Fibroblast of the aortic adventitia (primary cell): ENCODE measurements at regions not wholly inside any gene's neighbourhood (a gene's known extent, or its start where the extent isn't known, plus 50 kb on each side); places are given as distances from the start of the nearest gene placed in this dataset.
"Not testable (repeated sequence)": the region's sequence is repeated elsewhere in the genome, so short reads cannot be mapped to it uniquely, and the experiment has no call there.

Experiments
- DNase-seq: peaks from one replicate; pipeline ENCODE4 v3.0.0-alpha.2; 2010; ENCODE audit warnings: low read depth
- H3K4me3 ChIP-seq: 2 replicates; pipeline ENCODE4 v1.5.1; 2011; ENCODE audit warnings: low read depth, mild to moderate bottlenecking, control low read depth, low read length, moderate library complexity
- TF ChIP-seq, protein P1 (sequence below): IDR thresholded peaks from 2 replicates; pipeline ENCODE4 v1.5.1; 2011; ENCODE audit warnings: mild to moderate bottlenecking, low read length, control low read depth, inconsistent platforms; ENCODE audit not compliant: insufficient read depth

DNA sequence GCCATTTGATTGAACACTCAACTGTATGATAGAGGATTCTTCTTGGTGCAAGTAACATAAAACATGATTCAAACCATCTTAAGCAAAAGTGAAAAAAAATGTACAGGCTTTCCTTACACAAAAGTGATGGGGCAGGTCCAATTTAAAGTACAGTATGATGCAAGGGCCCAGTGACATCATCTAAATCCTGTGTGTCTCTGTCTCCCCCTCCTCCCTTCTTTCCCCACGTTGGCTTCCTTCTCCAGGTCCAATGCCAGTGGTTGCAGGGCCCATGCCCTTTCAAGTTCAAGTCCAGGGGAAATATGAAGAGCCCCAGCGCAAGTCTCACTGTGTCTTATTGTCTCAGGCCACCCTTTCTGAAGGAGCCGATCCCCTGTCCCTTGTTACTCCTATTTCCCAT, 332.3 kb downstream of the SHQ1 start:
- peak; percentile 9 for DNase-seq
- no peak overlapping the region for H3K4me3 ChIP-seq
- TF ChIP-seq, protein P1, sequence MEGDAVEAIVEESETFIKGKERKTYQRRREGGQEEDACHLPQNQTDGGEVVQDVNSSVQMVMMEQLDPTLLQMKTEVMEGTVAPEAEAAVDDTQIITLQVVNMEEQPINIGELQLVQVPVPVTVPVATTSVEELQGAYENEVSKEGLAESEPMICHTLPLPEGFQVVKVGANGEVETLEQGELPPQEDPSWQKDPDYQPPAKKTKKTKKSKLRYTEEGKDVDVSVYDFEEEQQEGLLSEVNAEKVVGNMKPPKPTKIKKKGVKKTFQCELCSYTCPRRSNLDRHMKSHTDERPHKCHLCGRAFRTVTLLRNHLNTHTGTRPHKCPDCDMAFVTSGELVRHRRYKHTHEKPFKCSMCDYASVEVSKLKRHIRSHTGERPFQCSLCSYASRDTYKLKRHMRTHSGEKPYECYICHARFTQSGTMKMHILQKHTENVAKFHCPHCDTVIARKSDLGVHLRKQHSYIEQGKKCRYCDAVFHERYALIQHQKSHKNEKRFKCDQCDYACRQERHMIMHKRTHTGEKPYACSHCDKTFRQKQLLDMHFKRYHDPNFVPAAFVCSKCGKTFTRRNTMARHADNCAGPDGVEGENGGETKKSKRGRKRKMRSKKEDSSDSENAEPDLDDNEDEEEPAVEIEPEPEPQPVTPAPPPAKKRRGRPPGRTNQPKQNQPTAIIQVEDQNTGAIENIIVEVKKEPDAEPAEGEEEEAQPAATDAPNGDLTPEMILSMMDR, result no peak

DNA sequence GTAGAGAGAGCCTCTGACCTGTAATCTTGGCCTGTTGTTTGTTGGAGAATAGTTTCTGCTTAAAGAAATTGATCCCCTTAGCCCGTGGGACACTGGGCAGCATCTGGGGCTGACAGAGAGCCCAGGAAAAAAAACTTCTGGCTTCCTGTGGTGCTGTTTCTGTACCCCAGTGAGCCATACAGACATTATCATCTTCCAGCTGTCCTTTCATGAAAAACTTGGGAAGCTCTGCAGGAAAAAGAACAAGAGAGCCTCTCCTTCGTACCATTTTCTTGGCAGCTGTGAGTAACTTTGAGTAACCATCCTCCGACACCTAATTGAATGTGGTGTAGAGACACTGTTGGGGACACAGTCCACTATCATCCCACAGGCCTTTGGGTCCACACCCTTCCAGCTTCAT, 333.0 kb downstream of the SHQ1 start:
- DNase-seq, result no peak
- TF ChIP-seq, protein P1, result no peak
- H3K4me3 ChIP-seq, result no peak overlapping the region

DNA sequence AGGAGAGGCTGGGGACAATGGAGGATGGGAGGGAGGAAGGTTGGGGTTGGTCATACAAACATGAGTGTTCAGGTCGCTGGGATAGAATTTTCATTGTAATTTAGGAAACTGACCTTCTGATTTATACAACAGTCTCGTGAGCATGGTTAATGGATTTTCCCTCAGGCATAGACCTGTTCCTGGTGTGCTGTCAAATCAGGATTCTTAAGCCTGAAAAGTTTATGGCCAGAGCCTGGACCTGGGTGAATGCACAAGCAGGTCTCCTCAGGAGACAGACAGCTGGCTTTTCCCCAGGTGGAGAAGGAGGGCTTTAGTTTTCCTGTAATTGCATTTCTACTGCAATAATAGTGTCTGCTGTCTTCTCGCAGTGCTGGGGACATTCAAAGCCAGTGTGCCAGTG, 338.0 kb downstream of the SHQ1 start:
- DNase-seq, result no peak
- TF ChIP-seq, protein P1, result no peak
- H3K4me3 ChIP-seq, result no peak overlapping the region

DNA sequence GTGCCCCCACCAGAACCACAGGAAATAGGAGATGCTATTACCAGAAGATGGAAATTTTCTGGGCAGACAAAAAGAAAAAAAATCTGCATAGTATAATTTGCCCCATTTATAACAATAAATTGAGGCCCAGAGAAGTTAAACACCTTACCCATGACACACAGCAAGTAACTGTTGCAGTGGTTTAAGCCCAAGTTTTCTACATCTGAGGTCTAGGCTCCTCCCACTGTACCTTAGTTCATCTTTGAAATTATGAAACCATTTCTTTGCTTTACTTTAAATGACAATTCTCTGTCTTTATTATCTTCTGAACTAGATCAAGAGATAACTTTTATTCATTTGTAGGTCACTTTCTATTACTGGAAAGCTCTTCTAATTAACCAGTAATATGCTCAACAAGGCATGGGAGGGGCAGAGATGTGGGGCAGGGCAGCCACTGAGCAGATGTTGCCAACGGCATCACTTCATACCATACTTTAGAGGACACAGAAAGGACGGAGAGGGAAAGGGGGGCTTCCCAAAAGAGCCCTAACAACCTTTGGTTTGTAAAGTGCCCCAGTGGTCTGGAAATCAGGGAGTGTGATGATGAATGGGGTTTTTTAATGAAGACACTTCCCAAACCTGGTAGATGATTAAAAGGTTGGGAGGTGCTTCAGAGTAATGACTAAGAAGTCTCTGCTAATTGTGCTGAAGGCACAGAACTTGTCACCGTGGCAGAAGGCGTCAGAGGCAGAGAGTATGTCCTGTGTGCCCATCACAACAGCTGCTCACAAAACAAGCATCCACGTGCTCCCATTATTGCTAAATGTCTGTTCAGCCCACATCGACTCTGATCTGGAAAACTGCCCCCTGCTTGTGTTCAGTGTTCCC, 342.5 kb downstream of the SHQ1 start:
- DNase-seq, result no peak
- TF ChIP-seq, protein P1, result no peak
- no peak overlapping the region for H3K4me3 ChIP-seq

DNA sequence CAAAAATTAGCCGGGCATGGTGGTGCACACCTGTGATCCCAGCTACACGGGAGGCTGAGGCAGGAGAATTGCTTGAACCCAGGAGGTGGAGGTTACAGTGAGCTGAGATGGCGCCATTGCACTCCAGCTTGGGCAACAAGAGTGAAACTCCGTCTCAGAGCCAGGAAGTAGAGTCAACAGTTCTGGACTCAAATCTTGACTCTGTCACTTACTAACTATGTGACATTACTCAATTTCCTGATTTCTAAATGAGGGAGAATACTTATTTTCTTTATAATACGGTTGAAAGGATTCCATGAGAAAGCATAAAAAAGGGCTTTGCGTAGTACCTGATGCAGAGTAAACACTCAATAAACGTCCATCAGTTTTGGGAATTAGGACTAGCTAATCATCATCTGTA, 350.7 kb downstream of the SHQ1 start:
- H3K4me3 ChIP-seq, DNase-seq: not testable (repeated sequence)

DNA sequence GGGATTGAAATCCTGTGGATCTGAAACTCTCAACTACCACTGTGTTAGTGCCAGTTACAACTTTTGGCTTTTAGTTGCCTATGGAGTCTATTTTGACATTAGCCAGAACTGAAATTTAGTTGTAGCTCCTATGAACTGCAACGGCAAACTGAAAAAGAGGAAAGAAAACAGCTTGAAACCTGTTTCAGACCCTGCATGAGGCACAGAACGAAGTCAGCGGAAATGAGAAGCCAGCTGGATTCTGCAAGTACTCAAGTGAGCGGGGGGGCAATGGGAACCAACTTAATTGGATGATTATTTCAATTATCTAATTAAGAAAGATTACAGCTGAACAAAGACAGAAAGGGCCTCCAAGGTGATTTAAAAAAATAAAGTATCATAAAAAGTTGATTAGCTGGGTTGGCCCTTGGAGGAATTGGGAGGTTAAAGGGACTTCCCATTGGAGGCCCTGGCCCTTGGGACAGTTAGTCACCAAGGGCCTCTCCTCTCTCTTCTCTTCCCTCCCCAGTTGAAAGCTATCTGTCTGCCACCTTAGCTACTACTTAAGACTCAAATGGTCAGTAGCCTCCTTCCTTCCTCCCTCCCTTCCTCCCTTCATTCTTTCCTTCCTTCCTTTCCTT, 352.1 kb downstream of the SHQ1 start:
- TF ChIP-seq, protein P1, result no peak
- H3K4me3 ChIP-seq, result no peak overlapping the region
- no peak for DNase-seq

DNA sequence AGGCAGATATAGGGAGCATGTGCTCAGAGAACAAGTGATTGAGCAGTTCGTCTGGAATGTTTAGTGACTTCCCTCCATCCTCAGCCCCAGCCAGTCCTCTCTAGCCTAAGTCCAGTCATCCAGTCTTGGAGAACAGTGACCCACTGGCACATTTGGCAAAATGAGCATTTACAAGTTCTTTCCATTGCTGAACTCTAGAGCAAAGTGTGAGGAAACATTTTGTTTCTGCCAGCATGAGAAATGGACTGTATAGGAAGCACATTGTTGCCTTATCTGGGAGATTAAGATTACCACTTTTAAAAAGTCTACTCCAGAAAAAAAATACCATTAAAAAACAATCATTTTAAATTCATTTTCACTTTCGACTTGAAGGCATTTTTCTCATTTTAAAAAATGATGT, 353.6 kb downstream of the SHQ1 start:
- H3K4me3 ChIP-seq, result no peak overlapping the region
- TF ChIP-seq, protein P1, result no peak
- peak; percentile 93 for DNase-seq
